SJSA1 (cell line): ENCODE measurements at regions not wholly inside any gene's neighbourhood (a gene's known extent, or its start where the extent isn't known, plus 50 kb on each side); places are given as distances from the start of the nearest gene placed in this dataset.
A peak's percentile ranks its signal among the peaks of the same experiment; 100 is the strongest.

ENCODE experiments used
- DNase-seq, 2 experiments: peaks; one replicate each; pipeline ENCODE4 v3.0.0-alpha.2; 2015 to 2020; ENCODE audit warnings: low spot score in 2 of 2, low read depth in 1 of 2
- H3K27ac ChIP-seq: fragments of 250-450 bp; sonication (Bioruptor Pico); 2 replicates; pipeline ENCODE4 v1.5.1; 2020; ENCODE audit warnings: mild to moderate bottlenecking, moderate library complexity
- H3K27me3 ChIP-seq: fragments of 250-450 bp; sonication (Bioruptor Pico); replicated peaks from 2 replicates; pipeline ENCODE4 v1.5.1; 2020; ENCODE audit warnings: mild to moderate bottlenecking, moderate library complexity
- H3K36me3 ChIP-seq: fragments of 250-450 bp; sonication (Bioruptor Pico); 2 replicates; pipeline ENCODE4 v1.5.1; 2020; ENCODE audit warnings: mild to moderate bottlenecking
- H3K4me1 ChIP-seq: fragments of 250-450 bp; sonication (Bioruptor Pico); replicated peaks from 2 replicates; pipeline ENCODE4 v1.6.1; 2021; ENCODE audit warnings: mild to moderate bottlenecking
- H3K4me3 ChIP-seq: fragments of 250-450 bp; sonication (Bioruptor Pico); 2 replicates; pipeline ENCODE4 v1.5.1; 2020; ENCODE audit warnings: mild to moderate bottlenecking
- H3K9me3 ChIP-seq: fragments of 250-450 bp; sonication (Bioruptor Pico); replicated peaks from 2 replicates; pipeline ENCODE4 v1.5.1; 2020; ENCODE audit warnings: mild to moderate bottlenecking

GRCh38 chrX:10851809-10852208, 231.4 kb upstream of the MID1 start:
- no peaks in the 10 kb centered on the region for H3K36me3 ChIP-seq
- no peak overlapping the region for H3K4me3 ChIP-seq
- no peaks in the 10 kb centered on the region for H3K9me3 ChIP-seq
- DNase-seq: no peak
- H3K27ac ChIP-seq: no peak overlapping the region
- H3K4me1 ChIP-seq: 0 out of 2 replicates have a peak, but pooled peaks cover 3% of the 10 kb centered on the region
- no peaks in the 10 kb centered on the region for H3K27me3 ChIP-seq

- Histone ChIP-seq H3K27me3 (no peaks in the 10 kb centered on the region), H3K4me1 (no peaks in the 10 kb centered on the region), H3K27ac (no peak overlapping the region), H3K9me3 (no peaks in the 10 kb centered on the region), H3K4me3 (no peak overlapping the region), H3K36me3 (no peaks in the 10 kb centered on the region)
- no peak for DNase-seq
Measured at GRCh38 chrX:10854594-10854993, 234.2 kb upstream of the MID1 start.

GRCh38 chrX:10855845-10856244, 235.5 kb upstream of the MID1 start:
- DNase-seq: no peak
- H3K27ac ChIP-seq: no peak overlapping the region
- no peaks in the 10 kb centered on the region for H3K27me3 ChIP-seq
- H3K9me3 ChIP-seq: no peaks in the 10 kb centered on the region
- no peak overlapping the region for H3K4me3 ChIP-seq
- H3K36me3 ChIP-seq: no peaks in the 10 kb centered on the region
- H3K4me1 ChIP-seq: no peaks in the 10 kb centered on the region

- no peak overlapping the region for H3K27ac ChIP-seq
- no peak overlapping the region for H3K4me3 ChIP-seq
- H3K9me3 ChIP-seq: no peaks in the 10 kb centered on the region
- no peaks in the 10 kb centered on the region for H3K36me3 ChIP-seq
- H3K4me1 ChIP-seq: no peaks in the 10 kb centered on the region
- H3K27me3 ChIP-seq: no peaks in the 10 kb centered on the region
- no peak for DNase-seq
Measured at GRCh38 chrX:10856797-10857196, 236.4 kb upstream of the MID1 start.

GRCh38 chrX:10859353-10859752, 239.0 kb upstream of the MID1 start:
- Histone ChIP-seq H3K27me3 (no peaks in the 10 kb centered on the region), H3K9me3 (no peaks in the 10 kb centered on the region), H3K4me3 (no peak overlapping the region), H3K4me1 (no peaks in the 10 kb centered on the region), H3K36me3 (no peaks in the 10 kb centered on the region), H3K27ac (no peak overlapping the region)
- DNase-seq: no peak

GRCh38 chrX:10875995-10876394, 235.1 kb upstream of the HCCS start:
- no peak for DNase-seq
- Histone ChIP-seq H3K27me3 (no peaks in the 10 kb centered on the region), H3K4me3 (no peak overlapping the region), H3K9me3 (no peaks in the 10 kb centered on the region), H3K36me3 (no peaks in the 10 kb centered on the region), H3K27ac (no peak overlapping the region), H3K4me1 (no peaks in the 10 kb centered on the region)

- no peak for DNase-seq
- no peaks in the 10 kb centered on the region for H3K27me3 ChIP-seq
Measured at GRCh38 chrX:10882484-10882883, 228.6 kb upstream of the HCCS start.

DNA sequence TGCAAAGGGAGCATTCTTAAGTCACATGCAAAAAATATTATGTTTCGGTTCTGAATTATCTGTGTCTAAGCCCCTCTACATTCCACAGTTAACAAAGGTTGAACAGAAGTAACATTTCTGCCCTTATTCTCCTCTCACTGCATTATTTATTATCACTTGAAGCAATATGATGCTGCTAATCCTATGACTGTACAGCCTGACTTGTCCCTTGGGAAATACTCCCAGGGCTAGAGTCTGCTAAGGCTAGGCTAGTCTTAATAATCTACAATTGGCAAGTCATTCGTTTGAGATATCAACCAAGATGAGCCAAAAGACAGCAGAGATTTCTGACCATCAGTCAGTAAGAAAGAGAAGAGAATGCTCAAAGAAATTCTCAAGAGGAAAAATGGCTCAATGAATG, 226.9 kb upstream of the HCCS start:
- Histone ChIP-seq H3K9me3 (no peaks in the 10 kb centered on the region), H3K27me3 (no peaks in the 10 kb centered on the region), H3K4me1 (no peaks in the 10 kb centered on the region), H3K4me3 (no peak overlapping the region), H3K36me3 (no peaks in the 10 kb centered on the region), H3K27ac (no peak overlapping the region)
- no peak for DNase-seq

More at GRCh38 chrX:10882484-10882883, 228.6 kb upstream of the HCCS start:
- no peak overlapping the region for H3K4me3 ChIP-seq
- H3K9me3 ChIP-seq: no peaks in the 10 kb centered on the region
- H3K4me1 ChIP-seq: no peaks in the 10 kb centered on the region
- H3K36me3 ChIP-seq: no peaks in the 10 kb centered on the region
- H3K27ac ChIP-seq: no peak overlapping the region

GRCh38 chrX:10892621-10893225, 218.4 kb upstream of the HCCS start:
- Histone ChIP-seq H3K27ac (no peak overlapping the region), H3K9me3 (no peaks in the 10 kb centered on the region), H3K36me3 (no peaks in the 10 kb centered on the region), H3K27me3 (no peaks in the 10 kb centered on the region), H3K4me1 (no peaks in the 10 kb centered on the region), H3K4me3 (no peak overlapping the region)
- DNase-seq: no peak

DNA sequence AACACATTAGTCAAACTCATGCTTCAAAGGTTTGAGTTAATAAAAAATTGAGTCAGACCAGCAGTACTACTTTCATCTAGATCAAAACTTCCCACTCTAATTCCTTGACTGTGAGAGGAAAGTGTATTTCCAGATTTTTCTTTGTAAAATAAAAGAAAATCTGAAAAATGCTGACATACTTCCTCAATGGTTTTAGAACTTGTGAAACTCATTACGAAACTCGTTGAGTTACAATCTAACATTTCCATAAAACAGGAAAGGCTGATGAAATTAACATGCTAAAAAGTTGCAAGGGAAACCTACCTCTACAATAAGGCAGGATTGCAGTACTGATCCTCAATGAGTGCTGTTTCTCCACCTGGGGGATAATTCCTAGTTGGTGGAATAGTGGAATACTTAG, 217.8 kb upstream of the HCCS start:
- DNase-seq: no peak
- H3K27ac ChIP-seq: no peak overlapping the region
- no peaks in the 10 kb centered on the region for H3K9me3 ChIP-seq
- no peaks in the 10 kb centered on the region for H3K36me3 ChIP-seq
- no peak overlapping the region for H3K4me3 ChIP-seq
- no peaks in the 10 kb centered on the region for H3K27me3 ChIP-seq
- H3K4me1 ChIP-seq: no peaks in the 10 kb centered on the region

DNA sequence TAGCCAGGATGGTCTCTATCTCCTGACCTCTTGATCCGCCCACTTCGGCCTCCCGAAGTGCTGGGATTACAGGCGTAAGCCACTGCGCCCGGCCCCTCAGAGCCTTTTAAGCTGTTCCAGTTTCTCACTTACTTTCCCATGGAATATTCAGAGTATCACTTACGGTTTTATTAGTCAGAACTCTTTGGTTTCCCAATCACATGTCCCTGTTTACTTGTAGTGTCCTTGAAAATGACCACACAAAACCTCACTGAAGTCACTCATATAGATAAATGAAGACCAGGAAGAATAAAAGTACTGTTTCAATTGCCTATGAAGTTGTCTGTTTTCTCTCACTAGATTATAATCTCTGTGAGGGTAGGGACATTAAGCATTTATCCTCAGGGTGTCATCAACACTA, 217.2 kb upstream of the HCCS start:
- Histone ChIP-seq H3K27me3 (no peaks in the 10 kb centered on the region), H3K36me3 (no peaks in the 10 kb centered on the region), H3K4me1 (no peaks in the 10 kb centered on the region), H3K9me3 (no peaks in the 10 kb centered on the region), H3K27ac (no peak overlapping the region), H3K4me3 (no peak overlapping the region)
- DNase-seq: no peak

DNA sequence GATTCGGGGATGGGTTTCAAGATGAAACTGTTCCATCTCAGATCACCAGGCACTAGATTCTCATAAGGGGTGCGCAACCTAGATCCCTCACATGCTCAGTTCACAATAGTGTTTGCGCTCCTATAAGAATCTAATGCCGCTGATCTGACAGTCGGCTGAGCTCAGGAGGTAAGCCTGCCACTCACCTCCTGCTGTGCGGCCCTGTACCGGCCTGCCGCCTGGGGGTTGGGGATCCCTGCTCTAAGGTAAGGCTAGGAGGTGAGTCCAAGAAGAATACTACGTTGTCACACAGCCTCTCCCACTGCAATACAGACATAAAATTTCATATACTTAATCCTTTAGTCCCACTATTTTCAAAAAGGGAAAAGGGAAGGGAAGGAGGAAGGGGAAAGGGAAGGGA, 213.4 kb upstream of the HCCS start:
- no peak overlapping the region for H3K4me3 ChIP-seq
- no peak for DNase-seq

DNA sequence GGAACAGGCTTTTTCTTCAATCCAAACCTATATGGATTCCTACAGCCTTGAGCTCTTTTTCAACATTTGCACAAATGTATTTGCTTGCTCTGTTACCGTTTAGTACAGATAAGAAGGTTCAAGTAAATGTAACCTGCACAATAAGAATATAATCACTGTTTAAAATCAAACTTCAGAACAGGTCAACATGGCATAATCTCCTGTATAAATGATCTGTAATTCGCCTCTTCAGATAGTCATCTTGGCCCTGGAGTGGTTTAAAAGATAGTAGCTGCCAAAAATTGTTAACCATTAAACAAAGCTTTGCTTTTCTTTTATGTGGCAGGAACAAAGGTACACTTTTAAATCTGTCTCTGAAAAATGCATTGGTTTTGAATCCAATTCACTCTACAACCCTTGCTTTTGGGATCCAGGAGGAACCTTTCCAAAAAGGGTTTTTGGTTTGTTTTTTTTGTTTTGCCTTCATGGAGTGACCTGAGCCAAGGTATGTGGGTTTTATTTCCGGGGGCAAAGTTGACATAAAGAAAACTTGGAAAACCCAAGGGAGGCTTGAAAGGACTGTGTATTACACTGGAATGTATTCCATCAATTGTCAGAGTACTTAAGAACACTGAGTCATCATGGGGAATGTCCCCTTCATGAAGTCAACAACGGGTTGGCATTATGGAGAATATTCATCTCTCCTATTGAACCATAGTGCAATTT, 210.4 kb upstream of the HCCS start:
- no peaks in the 10 kb centered on the region for H3K27me3 ChIP-seq
- peaks cover 21% of the 10 kb centered on the region for H3K4me1 ChIP-seq
- no peaks in the 10 kb centered on the region for H3K9me3 ChIP-seq
- no peak overlapping the region for H3K4me3 ChIP-seq
- peak overlapping the region; percentile 80 for H3K27ac ChIP-seq
- peak; percentile 28 to 76 for DNase-seq
- no peaks in the 10 kb centered on the region for H3K36me3 ChIP-seq

More for the DNA sequence above, 213.4 kb upstream of the HCCS start:
- Histone ChIP-seq H3K27me3 (no peaks in the 10 kb centered on the region), H3K4me1 (peaks cover 21% of the 10 kb centered on the region), H3K36me3 (no peaks in the 10 kb centered on the region), H3K27ac (no peak overlapping the region), H3K9me3 (no peaks in the 10 kb centered on the region)

- Histone ChIP-seq H3K4me3 (no peak overlapping the region), H3K27me3 (no peaks in the 10 kb centered on the region), H3K36me3 (no peaks in the 10 kb centered on the region), H3K4me1 (peaks cover 21% of the 10 kb centered on the region), H3K9me3 (no peaks in the 10 kb centered on the region), H3K27ac (peak overlapping the region; percentile 80)
- peak in 1 of 2 experiments; percentile 73 for DNase-seq
Measured at GRCh38 chrX:10901290-10901633, 209.9 kb upstream of the HCCS start.

DNA sequence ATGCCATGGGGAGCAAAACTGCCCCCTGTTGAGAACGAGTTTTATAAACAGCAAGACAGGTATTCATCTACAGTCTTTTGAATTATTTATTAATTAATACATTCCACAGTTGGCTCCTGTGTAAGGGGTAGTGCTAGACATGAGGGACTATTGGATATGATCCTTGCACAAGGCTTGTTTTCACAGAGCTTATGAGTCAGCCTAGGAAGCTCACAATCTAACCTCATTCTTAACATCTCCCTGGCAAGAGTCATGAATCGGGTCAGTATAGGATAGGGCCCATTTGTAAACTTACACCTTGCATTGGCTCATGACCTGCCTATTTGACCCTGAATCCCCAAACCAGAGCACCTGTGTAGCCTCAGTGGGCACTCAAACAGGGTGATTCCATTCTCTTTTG, 209.1 kb upstream of the HCCS start:
- Histone ChIP-seq H3K4me1 (peaks cover 21% of the 10 kb centered on the region), H3K4me3 (no peak overlapping the region), H3K36me3 (no peaks in the 10 kb centered on the region), H3K27me3 (no peaks in the 10 kb centered on the region), H3K27ac (peak overlapping the region; percentile 80), H3K9me3 (no peaks in the 10 kb centered on the region)
- peak in 1 of 2 experiments; percentile 10 for DNase-seq
